Hepatocyte (in vitro differentiated cells): ENCODE measurements at regions not wholly inside any gene's neighbourhood (a gene's known extent, or its start where the extent isn't known, plus 50 kb on each side); places are given as distances from the start of the nearest gene placed in this dataset.

ENCODE experiments used
- EZH2 ChIP-seq: fragments of 200-600 bp; sonication (generic); IDR thresholded peaks from 2 replicates; pipeline ENCODE4 v1.6.1; 2016; ENCODE audit warnings: antibody characterized with exemption, mild to moderate bottlenecking, borderline replicate concordance
- TF ChIP-seq, protein P1 (sequence below): fragments of 200-600 bp; sonication (generic); IDR thresholded peaks from 2 replicates; pipeline ENCODE4 v1.5.1; 2016; ENCODE audit warnings: antibody characterized with exemption, mild to moderate bottlenecking; ENCODE audit not compliant: poor library complexity

- TF ChIP-seq, protein P1, sequence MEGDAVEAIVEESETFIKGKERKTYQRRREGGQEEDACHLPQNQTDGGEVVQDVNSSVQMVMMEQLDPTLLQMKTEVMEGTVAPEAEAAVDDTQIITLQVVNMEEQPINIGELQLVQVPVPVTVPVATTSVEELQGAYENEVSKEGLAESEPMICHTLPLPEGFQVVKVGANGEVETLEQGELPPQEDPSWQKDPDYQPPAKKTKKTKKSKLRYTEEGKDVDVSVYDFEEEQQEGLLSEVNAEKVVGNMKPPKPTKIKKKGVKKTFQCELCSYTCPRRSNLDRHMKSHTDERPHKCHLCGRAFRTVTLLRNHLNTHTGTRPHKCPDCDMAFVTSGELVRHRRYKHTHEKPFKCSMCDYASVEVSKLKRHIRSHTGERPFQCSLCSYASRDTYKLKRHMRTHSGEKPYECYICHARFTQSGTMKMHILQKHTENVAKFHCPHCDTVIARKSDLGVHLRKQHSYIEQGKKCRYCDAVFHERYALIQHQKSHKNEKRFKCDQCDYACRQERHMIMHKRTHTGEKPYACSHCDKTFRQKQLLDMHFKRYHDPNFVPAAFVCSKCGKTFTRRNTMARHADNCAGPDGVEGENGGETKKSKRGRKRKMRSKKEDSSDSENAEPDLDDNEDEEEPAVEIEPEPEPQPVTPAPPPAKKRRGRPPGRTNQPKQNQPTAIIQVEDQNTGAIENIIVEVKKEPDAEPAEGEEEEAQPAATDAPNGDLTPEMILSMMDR = no peak
- no peak for TF ChIP-seq EZH2
Observed at GRCh38 chr5:91521785-91522184, 138.7 kb upstream of the ARRDC3 start.
